ENCODE measurements at regions not wholly inside any gene's neighbourhood (a gene's known extent, or its start where the extent isn't known, plus 50 kb on each side); places are given as distances from the start of the nearest gene placed in this dataset.

DNA sequence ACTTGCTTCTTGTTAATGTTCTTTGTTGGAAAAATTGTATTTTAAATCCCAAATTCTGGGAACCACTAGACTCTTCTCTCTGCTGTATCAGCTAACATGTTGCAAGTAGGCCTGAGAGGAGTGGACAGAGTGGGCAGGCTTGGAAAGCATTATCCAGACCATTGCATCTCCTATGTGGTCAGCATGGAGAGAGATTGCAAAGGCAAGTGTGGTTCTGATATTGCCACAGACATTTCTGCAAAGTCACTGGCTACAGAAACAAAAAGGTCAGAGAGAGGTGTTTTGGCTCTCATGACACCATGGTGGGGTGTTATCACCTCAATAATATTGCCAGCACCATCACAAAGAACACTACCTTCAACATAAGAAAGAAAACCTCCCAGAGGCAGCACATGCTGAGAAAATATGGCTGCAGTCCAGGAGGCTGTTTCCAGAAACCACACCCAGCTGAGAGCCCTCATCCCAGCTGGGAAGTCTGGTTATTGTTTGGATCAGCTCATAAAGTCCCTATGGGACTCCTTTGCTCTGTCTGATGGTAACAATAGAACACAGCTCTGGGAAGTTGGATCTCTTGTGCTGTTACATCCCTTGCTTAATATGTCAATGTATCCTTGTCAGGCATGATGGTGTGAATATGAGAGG, 78.2 kb upstream of the TBX18 start:
- TF ChIP-seq EP300 (IDR thresholded peaks at IDR 0.05; ENCODE audit: borderline replicate concordance) (no peak), TAF1 (IDR thresholded peaks at IDR 0.05; ENCODE audit: low read depth) (no peak), ZBTB7A (IDR thresholded peaks at IDR 0.05; ENCODE audit: low read depth) (no peak), CREB1 (IDR thresholded peaks at IDR 0.05; ENCODE audit: low read depth) (no peak), TCF12 (IDR thresholded peaks at IDR 0.05; ENCODE audit: low read depth) (no peak), YY1 (IDR thresholded peaks at IDR 0.05; ENCODE audit: low read depth) (no peak), RAD21 (IDR thresholded peaks at IDR 0.05; ENCODE audit: low read depth) (no peak), EGR1 (IDR thresholded peaks at IDR 0.05) (no peak)
- TF ChIP-seq, protein P1, sequence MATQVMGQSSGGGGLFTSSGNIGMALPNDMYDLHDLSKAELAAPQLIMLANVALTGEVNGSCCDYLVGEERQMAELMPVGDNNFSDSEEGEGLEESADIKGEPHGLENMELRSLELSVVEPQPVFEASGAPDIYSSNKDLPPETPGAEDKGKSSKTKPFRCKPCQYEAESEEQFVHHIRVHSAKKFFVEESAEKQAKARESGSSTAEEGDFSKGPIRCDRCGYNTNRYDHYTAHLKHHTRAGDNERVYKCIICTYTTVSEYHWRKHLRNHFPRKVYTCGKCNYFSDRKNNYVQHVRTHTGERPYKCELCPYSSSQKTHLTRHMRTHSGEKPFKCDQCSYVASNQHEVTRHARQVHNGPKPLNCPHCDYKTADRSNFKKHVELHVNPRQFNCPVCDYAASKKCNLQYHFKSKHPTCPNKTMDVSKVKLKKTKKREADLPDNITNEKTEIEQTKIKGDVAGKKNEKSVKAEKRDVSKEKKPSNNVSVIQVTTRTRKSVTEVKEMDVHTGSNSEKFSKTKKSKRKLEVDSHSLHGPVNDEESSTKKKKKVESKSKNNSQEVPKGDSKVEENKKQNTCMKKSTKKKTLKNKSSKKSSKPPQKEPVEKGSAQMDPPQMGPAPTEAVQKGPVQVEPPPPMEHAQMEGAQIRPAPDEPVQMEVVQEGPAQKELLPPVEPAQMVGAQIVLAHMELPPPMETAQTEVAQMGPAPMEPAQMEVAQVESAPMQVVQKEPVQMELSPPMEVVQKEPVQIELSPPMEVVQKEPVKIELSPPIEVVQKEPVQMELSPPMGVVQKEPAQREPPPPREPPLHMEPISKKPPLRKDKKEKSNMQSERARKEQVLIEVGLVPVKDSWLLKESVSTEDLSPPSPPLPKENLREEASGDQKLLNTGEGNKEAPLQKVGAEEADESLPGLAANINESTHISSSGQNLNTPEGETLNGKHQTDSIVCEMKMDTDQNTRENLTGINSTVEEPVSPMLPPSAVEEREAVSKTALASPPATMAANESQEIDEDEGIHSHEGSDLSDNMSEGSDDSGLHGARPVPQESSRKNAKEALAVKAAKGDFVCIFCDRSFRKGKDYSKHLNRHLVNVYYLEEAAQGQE (IDR thresholded peaks at IDR 0.05; ENCODE audit: low read depth) = no peak
- TF ChIP-seq, protein P2, sequence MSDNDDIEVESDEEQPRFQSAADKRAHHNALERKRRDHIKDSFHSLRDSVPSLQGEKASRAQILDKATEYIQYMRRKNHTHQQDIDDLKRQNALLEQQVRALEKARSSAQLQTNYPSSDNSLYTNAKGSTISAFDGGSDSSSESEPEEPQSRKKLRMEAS (IDR thresholded peaks at IDR 0.05) = no peak
- TF ChIP-seq, protein P3, sequence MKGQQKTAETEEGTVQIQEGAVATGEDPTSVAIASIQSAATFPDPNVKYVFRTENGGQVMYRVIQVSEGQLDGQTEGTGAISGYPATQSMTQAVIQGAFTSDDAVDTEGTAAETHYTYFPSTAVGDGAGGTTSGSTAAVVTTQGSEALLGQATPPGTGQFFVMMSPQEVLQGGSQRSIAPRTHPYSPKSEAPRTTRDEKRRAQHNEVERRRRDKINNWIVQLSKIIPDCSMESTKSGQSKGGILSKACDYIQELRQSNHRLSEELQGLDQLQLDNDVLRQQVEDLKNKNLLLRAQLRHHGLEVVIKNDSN (IDR thresholded peaks at IDR 0.05) = no peak

All from Ishikawa (cell line).